Endothelial cell of umbilical vein (primary cell): ENCODE measurements at regions not wholly inside any gene's neighbourhood (a gene's known extent, or its start where the extent isn't known, plus 50 kb on each side); places are given as distances from the start of the nearest gene placed in this dataset.

ENCODE experiments used
- CTCF ChIP-seq, 2 donors: IDR thresholded peaks; 1 replicate in 1 of 2; 2 replicates in 1 of 2; pipeline ENCODE4 v1.5.1; 2011; ENCODE audit warnings: low read length in 2 of 2, mild to moderate bottlenecking in 2 of 2, moderate library complexity in 2 of 2, control low read depth in 1 of 2, inconsistent platforms in 1 of 2, low read depth in 1 of 2; ENCODE audit not compliant: insufficient read depth in 1 of 2; ENCODE audit errors: extremely low read depth in 1 of 2
- EZH2 ChIP-seq: IDR thresholded peaks from 2 replicates; pipeline ENCODE4 v1.6.1; 2012; ENCODE audit warnings: borderline replicate concordance, low read depth, mild to moderate bottlenecking, moderate library complexity, low read length, inconsistent platforms; ENCODE audit not compliant: severe bottlenecking
- JUN ChIP-seq: IDR thresholded peaks from 2 replicates; pipeline ENCODE4 v1.6.1; 2011; ENCODE audit warnings: borderline replicate concordance, low read depth; ENCODE audit not compliant: insufficient read length, insufficient read depth
- MAX ChIP-seq: IDR thresholded peaks from 2 replicates; pipeline ENCODE4 v1.6.1; 2011; ENCODE audit not compliant: insufficient read depth, insufficient read length
- POLR2A ChIP-seq: IDR thresholded peaks from 2 replicates; pipeline ENCODE4 v1.6.1; 2012; ENCODE audit warnings: low read depth, mild to moderate bottlenecking, control low read depth, low read length
- POLR2AphosphoS5 ChIP-seq: IDR thresholded peaks from 2 replicates; pipeline ENCODE4 v1.6.1; 2012; ENCODE audit warnings: low read depth, mild to moderate bottlenecking, control low read depth, low read length, moderate library complexity; ENCODE audit not compliant: insufficient read depth

- TF ChIP-seq CTCF (IDR thresholded peaks at IDR 0.05; ENCODE audit: extremely low read depth in 1 of 2, insufficient read depth in 1 of 2, low read depth in 1 of 2, low read length in 2 of 2) (peak; percentile 64 to 74), JUN (no peak), POLR2A (no peak), MAX (no peak), POLR2AphosphoS5 (no peak), EZH2 (no peak)
These were observed 342.7 kb upstream of the NR5A2 start for GRCh38 chr1:199684686-199685273.
